ENCODE measurements at regions not wholly inside any gene's neighbourhood (a gene's known extent, or its start where the extent isn't known, plus 50 kb on each side); places are given as distances from the start of the nearest gene placed in this dataset.
"Not testable (repeated sequence)": the region's sequence is repeated elsewhere in the genome, so short reads cannot be mapped to it uniquely, and the experiment has no call there.

GRCh38 chr21:31592516-31592915 is 67.0 kb upstream of the SOD1 start:
- no peak overlapping the region for H3K27ac ChIP-seq (ENCODE audit: low read length)
- no peak for ATAC-seq
- no peaks in the 10 kb centered on the region for H3K27me3 ChIP-seq (ENCODE audit: control insufficient read depth, insufficient read depth)
- H3K4me3 ChIP-seq (ENCODE audit: low read length): no peak overlapping the region
- no peaks in the 10 kb centered on the region for H3K4me1 ChIP-seq (ENCODE audit: control insufficient read depth, insufficient read depth, low read length)
- no peak for DNase-seq
- intact Hi-C loops (cut with DNase I): loop anchor here in 1 of 4 donors (10.0 kb wide), 1 partner anchor 398 kb away; no protein-coding TSS in a partner anchor
- H3K9me3 ChIP-seq (ENCODE audit: control insufficient read depth, low read length): no peaks in the 10 kb centered on the region
- WGBS: 87% methylated on average over 3 of the region's 3 CpGs

- H3K4me3 ChIP-seq (ENCODE audit: low read length): no peak overlapping the region
- H3K4me1 ChIP-seq (ENCODE audit: control insufficient read depth, insufficient read depth, low read length): no peaks in the 10 kb centered on the region
- no peak for ATAC-seq
- DNase-seq: no peak
- H3K9me3 ChIP-seq (ENCODE audit: control insufficient read depth, low read length): no peaks in the 10 kb centered on the region
- 71% methylated on average over 3 of the region's 3 CpGs for WGBS
- H3K27ac ChIP-seq (ENCODE audit: low read length): no peak overlapping the region
- H3K27me3 ChIP-seq (ENCODE audit: control insufficient read depth, insufficient read depth): no peaks in the 10 kb centered on the region
- intact Hi-C loops (cut with DNase I): loop anchor here in 2 of 4 donors (10.0 kb wide), 2 partner anchors 245 to 395 kb away; partner anchors contain the start of gene TIAM1 (in 1 of the 2)
These were observed 69.7 kb upstream of the SOD1 start for GRCh38 chr21:31589820-31590219.

GRCh38 chr21:31586118-31586517 is 73.4 kb upstream of the SOD1 start:
- H3K9me3 ChIP-seq (ENCODE audit: control insufficient read depth, low read length): no peaks in the 10 kb centered on the region
- H3K27ac ChIP-seq (ENCODE audit: low read length): no peak overlapping the region
- intact Hi-C loops (cut with DNase I): loop anchor here in 1 of 4 donors (10.0 kb wide), 1 partner anchor 241 kb away; the partner anchor contains the start of gene TIAM1
- H3K4me3 ChIP-seq (ENCODE audit: low read length): no peak overlapping the region
- 43% methylated on average over 6 of the region's 6 CpGs for WGBS
- no peak for DNase-seq
- H3K27me3 ChIP-seq (ENCODE audit: control insufficient read depth, insufficient read depth): no peaks in the 10 kb centered on the region
- no peaks in the 10 kb centered on the region for H3K4me1 ChIP-seq (ENCODE audit: control insufficient read depth, insufficient read depth, low read length)
- ATAC-seq: no peak

- not testable (repeated sequence) for ATAC-seq; H3K4me1 ChIP-seq (ENCODE audit: control insufficient read depth, insufficient read depth, low read length); H3K9me3 ChIP-seq (ENCODE audit: control insufficient read depth, low read length); DNase-seq; H3K27ac ChIP-seq (ENCODE audit: low read length); H3K27me3 ChIP-seq (ENCODE audit: control insufficient read depth, insufficient read depth); H3K4me3 ChIP-seq (ENCODE audit: low read length)
- intact Hi-C loops (cut with DNase I): loop anchor here in 2 of 4 donors (5.0 to 10.0 kb wide), 3 partner anchors 239 to 387 kb away; partner anchors contain the start of gene TIAM1 (in 1 of the 2)
- 79% methylated on average over 7 of the region's 9 CpGs for WGBS
These were observed 75.6 kb upstream of the SOD1 start for GRCh38 chr21:31583937-31584336.

GRCh38 chr21:31583498-31583897 is 76.0 kb upstream of the SOD1 start:
- 87% methylated on average over 6 of the region's 6 CpGs for WGBS
- Histone ChIP-seq H3K9me3 (ENCODE audit: control insufficient read depth, low read length) (no peaks in the 10 kb centered on the region), H3K27ac (ENCODE audit: low read length) (no peak overlapping the region), H3K4me3 (ENCODE audit: low read length) (no peak overlapping the region), H3K4me1 (ENCODE audit: control insufficient read depth, insufficient read depth, low read length) (no peaks in the 10 kb centered on the region), H3K27me3 (ENCODE audit: control insufficient read depth, insufficient read depth) (no peaks in the 10 kb centered on the region)
- intact Hi-C loops (cut with DNase I): loop anchor here in 2 of 4 donors (5.0 to 10.0 kb wide), 3 partner anchors 239 to 386 kb away; partner anchors contain the start of gene TIAM1 (in 1 of the 2)
- ATAC-seq (no peak), DNase-seq (no peak)

GRCh38 chr21:31580866-31581276 is 78.6 kb upstream of the SOD1 start:
- Histone ChIP-seq H3K4me3 (ENCODE audit: low read length) (no peak overlapping the region), H3K27ac (ENCODE audit: low read length) (no peak overlapping the region), H3K9me3 (ENCODE audit: control insufficient read depth, low read length) (no peaks in the 10 kb centered on the region), H3K27me3 (ENCODE audit: control insufficient read depth, insufficient read depth) (no peaks in the 10 kb centered on the region), H3K4me1 (ENCODE audit: control insufficient read depth, insufficient read depth, low read length) (no peaks in the 10 kb centered on the region)
- ATAC-seq: peak; percentile 75 to 84
- intact Hi-C loops (cut with DNase I): loop anchor here in 3 of 4 donors (2.0 to 10.0 kb wide), 4 partner anchors 236 to 384 kb away; partner anchors contain the start of gene TIAM1 (in 1 of the 3)
- WGBS: 33% methylated on average over 3 of the region's 3 CpGs
- DNase-seq: peak; percentile 72 to 91 (median 80)

- no peak overlapping the region for H3K27ac ChIP-seq (ENCODE audit: low read length)
These were observed 82.2 kb upstream of the SOD1 start for GRCh38 chr21:31577271-31577670.

GRCh38 chr21:31576428-31576827 is 83.1 kb upstream of the SOD1 start:
- H3K4me1 ChIP-seq (ENCODE audit: control insufficient read depth, insufficient read depth, low read length): no peaks in the 10 kb centered on the region
- H3K27me3 ChIP-seq (ENCODE audit: control insufficient read depth, insufficient read depth): no peaks in the 10 kb centered on the region
- H3K27ac ChIP-seq (ENCODE audit: low read length): no peak overlapping the region
- ATAC-seq (peak; percentile 59 to 72), DNase-seq (peak in 2 of 3 donors; percentile 41 to 59)
- intact Hi-C loops (cut with DNase I): loop anchor here in 1 of 4 donors (10.0 kb wide), 1 partner anchor 232 kb away; the partner anchor contains the start of gene TIAM1
- peaks cover 1% of the 10 kb centered on the region for H3K9me3 ChIP-seq (ENCODE audit: control insufficient read depth, low read length)
- WGBS: 42% methylated on average over 6 of the region's 6 CpGs
- H3K4me3 ChIP-seq (ENCODE audit: low read length): no peak overlapping the region

More at GRCh38 chr21:31577271-31577670, 82.2 kb upstream of the SOD1 start:
- no peak for DNase-seq
- H3K9me3 ChIP-seq (ENCODE audit: control insufficient read depth, low read length): peaks cover 1% of the 10 kb centered on the region
- no peaks in the 10 kb centered on the region for H3K27me3 ChIP-seq (ENCODE audit: control insufficient read depth, insufficient read depth)
- H3K4me3 ChIP-seq (ENCODE audit: low read length): no peak overlapping the region
- intact Hi-C loops (cut with DNase I): loop anchor here in 1 of 4 donors (10.0 kb wide), 1 partner anchor 232 kb away; the partner anchor contains the start of gene TIAM1
- peak in 1 of 2 donors; percentile 62 for ATAC-seq
- no peaks in the 10 kb centered on the region for H3K4me1 ChIP-seq (ENCODE audit: control insufficient read depth, insufficient read depth, low read length)

- no peak overlapping the region for H3K27ac ChIP-seq (ENCODE audit: low read length)
- intact Hi-C loops (cut with DNase I): loop anchor here in 1 of 4 donors (10.0 kb wide), 1 partner anchor 228 kb away; the partner anchor contains the start of gene TIAM1
- H3K4me1 ChIP-seq (ENCODE audit: control insufficient read depth, insufficient read depth, low read length): no peaks in the 10 kb centered on the region
- no peak overlapping the region for H3K4me3 ChIP-seq (ENCODE audit: low read length)
- DNase-seq (no peak), ATAC-seq (no peak)
- peaks cover 1% of the 10 kb centered on the region for H3K9me3 ChIP-seq (ENCODE audit: control insufficient read depth, low read length)
- 95% methylated on average over 2 of the region's 2 CpGs for WGBS
- H3K27me3 ChIP-seq (ENCODE audit: control insufficient read depth, insufficient read depth): no peaks in the 10 kb centered on the region
These were observed 86.3 kb upstream of the SOD1 start for GRCh38 chr21:31573217-31573616.

GRCh38 chr21:31571879-31572278 is 87.6 kb upstream of the SOD1 start:
- H3K4me3 ChIP-seq (ENCODE audit: low read length): no peak overlapping the region
- intact Hi-C loops (cut with DNase I): loop anchor here in 1 of 4 donors (10.0 kb wide), 1 partner anchor 227 kb away; the partner anchor contains the start of gene TIAM1
- DNase-seq: no peak
- ATAC-seq: no peak
- 90% methylated on average over 4 of the region's 4 CpGs for WGBS
- no peaks in the 10 kb centered on the region for H3K27me3 ChIP-seq (ENCODE audit: control insufficient read depth, insufficient read depth)
- H3K4me1 ChIP-seq (ENCODE audit: control insufficient read depth, insufficient read depth, low read length): no peaks in the 10 kb centered on the region
- H3K9me3 ChIP-seq (ENCODE audit: control insufficient read depth, low read length): peaks cover 1% of the 10 kb centered on the region
- no peak overlapping the region for H3K27ac ChIP-seq (ENCODE audit: low read length)

- no peak overlapping the region for H3K4me3 ChIP-seq (ENCODE audit: low read length)
- peaks cover 2% of the 10 kb centered on the region for H3K4me1 ChIP-seq (ENCODE audit: control insufficient read depth, insufficient read depth, low read length)
- H3K27ac ChIP-seq (ENCODE audit: low read length): no peak overlapping the region
- DNase-seq: no peak
- peaks cover 1% of the 10 kb centered on the region for H3K9me3 ChIP-seq (ENCODE audit: control insufficient read depth, low read length)
- ATAC-seq: no peak
- WGBS: 64% methylated on average over 8 of the region's 8 CpGs
- no peaks in the 10 kb centered on the region for H3K27me3 ChIP-seq (ENCODE audit: control insufficient read depth, insufficient read depth)
- intact Hi-C loops (cut with DNase I): loop anchor here in 1 of 4 donors (10.0 kb wide), 1 partner anchor 226 kb away; the partner anchor contains the start of gene TIAM1
These were observed 88.5 kb upstream of the SOD1 start for GRCh38 chr21:31570824-31571566.

Data from right cardiac atrium (tissue), 5 donors.